HG03342 (cell line): ENCODE measurements at regions not wholly inside any gene's neighbourhood (a gene's known extent, or its start where the extent isn't known, plus 50 kb on each side); places are given as distances from the start of the nearest gene placed in this dataset.

Source experiments
- ATAC-seq: cut with Tn5 transposase; IDR thresholded peaks from one replicate; pipeline ENCODE4 v1.9.1; 2021; ENCODE audit warnings: mild to moderate bottlenecking, moderate library complexity; ENCODE audit not compliant: unreplicated experiment

- no peak for ATAC-seq
These were observed 60.1 kb upstream of the MSX2 start for GRCh38 chr5:174664180-174664850.

- ATAC-seq = no peak
These were observed 59.0 kb upstream of the MSX2 start for GRCh38 chr5:174665347-174665746.

- ATAC-seq = no peak
These were observed 56.9 kb upstream of the MSX2 start for GRCh38 chr5:174667526-174667925.

- no peak for ATAC-seq
These were observed 56.0 kb upstream of the MSX2 start for GRCh38 chr5:174668349-174668748.
